ENCODE measurements at regions not wholly inside any gene's neighbourhood (a gene's known extent, or its start where the extent isn't known, plus 50 kb on each side); places are given as distances from the start of the nearest gene placed in this dataset.
"Not testable (repeated sequence)": the region's sequence is repeated elsewhere in the genome, so short reads cannot be mapped to it uniquely, and the experiment has no call there.

DNA sequence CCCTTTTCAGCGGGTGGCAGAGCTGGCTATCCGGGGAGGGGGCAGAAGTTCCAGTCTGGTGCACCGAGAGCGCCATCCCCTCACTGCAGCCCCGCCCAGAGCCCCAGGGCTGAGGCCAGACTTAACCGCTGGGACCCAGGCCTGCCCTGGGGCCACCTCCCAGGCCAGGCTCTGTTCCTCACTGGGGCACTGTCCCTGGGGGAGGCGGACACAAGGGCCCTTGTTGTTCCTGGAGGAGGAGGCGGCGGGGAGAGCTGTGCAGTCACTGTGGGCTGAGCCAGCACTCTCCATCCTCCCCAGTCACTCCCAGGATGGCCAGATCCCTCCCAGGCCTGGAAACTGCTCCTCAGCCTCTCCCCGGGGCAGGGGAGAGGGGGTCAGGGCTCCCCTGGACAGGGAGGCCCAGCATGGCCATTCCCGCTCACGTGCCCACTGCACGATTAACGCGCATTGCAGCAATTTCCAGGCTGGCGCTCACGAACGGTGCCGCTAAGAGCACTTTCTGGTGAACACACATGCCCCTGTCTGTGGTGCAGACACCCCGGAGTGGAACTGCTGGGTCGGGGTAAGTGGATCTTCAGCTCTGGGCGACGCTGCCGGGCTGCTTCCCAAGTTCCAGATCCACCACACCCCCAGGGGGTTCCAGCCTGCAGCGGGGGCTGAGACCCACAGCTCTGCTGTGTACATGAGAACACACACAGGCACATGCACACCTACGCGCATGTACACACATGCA, 89.8 kb upstream of the SFSWAP start:
- H3K27me3 Mint-ChIP-seq = peaks cover 20% of the 10 kb centered on the region
- POLR2A ChIA-PET = no interaction called here
- intact Hi-C loops (cut with DNase I, micrococcal nuclease) = no loop called here

DNA sequence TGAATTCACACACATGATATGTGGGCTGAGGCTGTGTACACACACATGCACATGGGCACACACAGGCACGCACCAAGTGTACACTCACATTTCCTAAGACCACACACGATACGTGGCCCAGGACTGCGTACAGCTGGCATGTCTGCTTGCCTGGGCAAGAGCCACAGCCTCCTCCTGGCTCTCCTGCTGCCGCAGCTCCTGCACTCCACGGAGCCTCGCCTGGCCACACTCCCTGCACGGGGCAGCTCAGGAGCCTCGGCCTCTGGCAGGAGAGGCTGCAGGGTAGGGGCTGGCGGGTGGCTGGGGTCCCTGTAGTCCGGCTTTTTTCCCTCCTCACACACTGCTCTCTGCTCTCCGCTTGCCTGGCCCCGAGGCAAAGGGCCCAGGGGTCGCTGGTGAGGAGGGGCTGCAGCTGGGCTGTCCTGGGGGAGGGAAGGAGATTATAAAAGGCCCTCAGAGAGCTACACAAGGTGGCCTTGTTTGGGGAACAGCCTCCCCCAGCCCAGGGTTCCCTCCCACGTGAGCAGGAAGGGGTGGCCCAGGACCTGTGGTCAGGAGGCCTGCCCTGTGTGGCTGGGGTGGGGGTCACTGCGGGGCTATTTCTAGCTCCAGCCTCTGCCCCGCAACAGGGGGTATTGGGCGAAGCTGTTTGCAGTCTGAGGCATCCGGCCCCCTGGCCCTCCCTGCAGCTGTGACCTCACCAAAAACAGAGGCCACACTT, 89.0 kb upstream of the SFSWAP start:
- Mint-ChIP-seq H3K9me3 (no peaks in the 10 kb centered on the region), H3K36me3 (ENCODE audit: low read depth) (peaks cover 8% of the 10 kb centered on the region), H3K27ac (no peak overlapping the region), H3K4me3 (no peak overlapping the region), H3K27me3 (peaks cover 20% of the 10 kb centered on the region), H3K4me1 (ENCODE audit: low read depth) (peaks cover 13% of the 10 kb centered on the region)
- ATAC-seq (ENCODE audit: poor library complexity) (no peak), DNase-seq (no peak)
- TF ChIP-seq, protein P1, sequence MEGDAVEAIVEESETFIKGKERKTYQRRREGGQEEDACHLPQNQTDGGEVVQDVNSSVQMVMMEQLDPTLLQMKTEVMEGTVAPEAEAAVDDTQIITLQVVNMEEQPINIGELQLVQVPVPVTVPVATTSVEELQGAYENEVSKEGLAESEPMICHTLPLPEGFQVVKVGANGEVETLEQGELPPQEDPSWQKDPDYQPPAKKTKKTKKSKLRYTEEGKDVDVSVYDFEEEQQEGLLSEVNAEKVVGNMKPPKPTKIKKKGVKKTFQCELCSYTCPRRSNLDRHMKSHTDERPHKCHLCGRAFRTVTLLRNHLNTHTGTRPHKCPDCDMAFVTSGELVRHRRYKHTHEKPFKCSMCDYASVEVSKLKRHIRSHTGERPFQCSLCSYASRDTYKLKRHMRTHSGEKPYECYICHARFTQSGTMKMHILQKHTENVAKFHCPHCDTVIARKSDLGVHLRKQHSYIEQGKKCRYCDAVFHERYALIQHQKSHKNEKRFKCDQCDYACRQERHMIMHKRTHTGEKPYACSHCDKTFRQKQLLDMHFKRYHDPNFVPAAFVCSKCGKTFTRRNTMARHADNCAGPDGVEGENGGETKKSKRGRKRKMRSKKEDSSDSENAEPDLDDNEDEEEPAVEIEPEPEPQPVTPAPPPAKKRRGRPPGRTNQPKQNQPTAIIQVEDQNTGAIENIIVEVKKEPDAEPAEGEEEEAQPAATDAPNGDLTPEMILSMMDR (IDR thresholded peaks at IDR 0.05) = no peak
- no peaks in the 10 kb centered on the region for H3K36me3 ChIP-seq (ENCODE audit: insufficient read depth, low read length)
- intact Hi-C loops (cut with DNase I, micrococcal nuclease) = no loop called here
- H3K27me3 ChIP-seq (ENCODE audit: control insufficient read depth in 1 of 2, insufficient read depth in 2 of 2, low read length in 2 of 2) = peaks cover 3 to 5% of the 10 kb centered on the region in 2 experiments
- CTCF ChIA-PET = no interaction called here
- peaks cover under 1 to 40% of the 10 kb centered on the region in 2 experiments for H3K9me3 ChIP-seq (ENCODE audit: control insufficient read depth in 1 of 2, insufficient read depth in 1 of 2, low read length in 2 of 2)
- peaks cover 9% of the 10 kb centered on the region for H3K4me1 ChIP-seq (ENCODE audit: insufficient read depth, low read length)
- POLR2A ChIA-PET = no interaction called here
- no peak overlapping the region for H3K27ac ChIP-seq (ENCODE audit: low read depth in 1 of 2, low read length in 2 of 2)
- H3K4me3 ChIP-seq (ENCODE audit: low read length) = no peak overlapping the region

More for the DNA sequence above, 89.8 kb upstream of the SFSWAP start:
- no peak overlapping the region for H3K4me3 Mint-ChIP-seq
- ATAC-seq (ENCODE audit: poor library complexity) (no peak), DNase-seq (no peak)
- no peak overlapping the region for H3K27ac ChIP-seq (ENCODE audit: low read depth in 1 of 2, low read length in 2 of 2)
- CTCF ChIA-PET = no interaction called here
- H3K4me3 ChIP-seq (ENCODE audit: low read length) = no peak overlapping the region
- peaks cover 0 to 34% of the 10 kb centered on the region in 2 experiments for H3K9me3 ChIP-seq (ENCODE audit: control insufficient read depth in 1 of 2, insufficient read depth in 1 of 2, low read length in 2 of 2)
- TF ChIP-seq, protein P1 (IDR thresholded peaks at IDR 0.05) = no peak
- peaks cover 3 to 7% of the 10 kb centered on the region in 2 experiments for H3K27me3 ChIP-seq (ENCODE audit: control insufficient read depth in 1 of 2, insufficient read depth in 2 of 2, low read length in 2 of 2)
- peaks cover 6% of the 10 kb centered on the region for H3K4me1 ChIP-seq (ENCODE audit: insufficient read depth, low read length)
- H3K4me1 Mint-ChIP-seq (ENCODE audit: low read depth) = peaks cover 10% of the 10 kb centered on the region
- H3K36me3 ChIP-seq (ENCODE audit: insufficient read depth, low read length) = no peaks in the 10 kb centered on the region
- H3K27ac Mint-ChIP-seq = no peak overlapping the region
- H3K36me3 Mint-ChIP-seq (ENCODE audit: low read depth) = peaks cover 5% of the 10 kb centered on the region
- H3K9me3 Mint-ChIP-seq = no peaks in the 10 kb centered on the region

DNA sequence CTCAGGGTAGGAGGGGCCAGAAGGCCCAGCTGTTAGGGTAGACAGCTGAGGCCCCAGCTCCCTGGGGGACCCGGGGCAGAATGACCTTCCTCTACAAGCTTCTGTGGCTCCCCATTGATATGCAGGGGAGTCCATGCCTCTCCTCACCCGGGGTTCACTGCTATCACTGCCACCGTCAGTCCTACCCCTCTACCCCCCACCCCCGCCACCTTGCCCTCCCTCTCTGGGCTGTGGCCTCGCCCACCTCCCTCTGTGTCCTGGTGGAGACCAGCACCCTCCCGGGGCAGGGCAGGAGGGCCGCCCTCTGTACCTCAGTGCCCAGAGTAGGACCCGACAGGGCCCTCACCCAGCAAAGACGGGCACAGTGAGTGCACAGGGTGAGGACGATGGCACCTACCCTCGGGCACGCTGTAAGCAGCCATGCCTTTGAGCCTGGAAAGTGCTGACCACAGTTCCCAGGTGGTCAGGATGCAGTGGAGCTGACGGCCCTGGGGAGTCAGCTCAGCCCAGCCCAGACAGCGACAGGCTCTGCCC, 88.4 kb upstream of the SFSWAP start:
- H3K36me3 ChIP-seq (ENCODE audit: insufficient read depth, low read length) = no peaks in the 10 kb centered on the region
- CTCF ChIA-PET = no interaction called here
- no peak overlapping the region for H3K4me3 Mint-ChIP-seq
- peaks cover 13% of the 10 kb centered on the region for H3K4me1 ChIP-seq (ENCODE audit: insufficient read depth, low read length)
- POLR2A ChIA-PET = no interaction called here
- intact Hi-C loops (cut with DNase I, micrococcal nuclease) = no loop called here
- ATAC-seq (ENCODE audit: poor library complexity) (no peak), DNase-seq (no peak)
- H3K36me3 Mint-ChIP-seq (ENCODE audit: low read depth) = peaks cover 8% of the 10 kb centered on the region
- H3K9me3 Mint-ChIP-seq = no peaks in the 10 kb centered on the region
- TF ChIP-seq, protein P1 (IDR thresholded peaks at IDR 0.05) = no peak
- no peak overlapping the region for H3K4me3 ChIP-seq (ENCODE audit: low read length)
- peaks cover 16% of the 10 kb centered on the region for H3K27me3 Mint-ChIP-seq
- H3K9me3 ChIP-seq (ENCODE audit: control insufficient read depth in 1 of 2, insufficient read depth in 1 of 2, low read length in 2 of 2) = peaks cover 5 to 46% of the 10 kb centered on the region in 2 experiments
- peaks cover 13% of the 10 kb centered on the region for H3K4me1 Mint-ChIP-seq (ENCODE audit: low read depth)
- H3K27ac Mint-ChIP-seq = no peak overlapping the region
- H3K27me3 ChIP-seq (ENCODE audit: control insufficient read depth in 1 of 2, insufficient read depth in 2 of 2, low read length in 2 of 2) = peaks cover 0 to 3% of the 10 kb centered on the region in 2 experiments
- no peak overlapping the region for H3K27ac ChIP-seq (ENCODE audit: low read depth in 1 of 2, low read length in 2 of 2)

DNA sequence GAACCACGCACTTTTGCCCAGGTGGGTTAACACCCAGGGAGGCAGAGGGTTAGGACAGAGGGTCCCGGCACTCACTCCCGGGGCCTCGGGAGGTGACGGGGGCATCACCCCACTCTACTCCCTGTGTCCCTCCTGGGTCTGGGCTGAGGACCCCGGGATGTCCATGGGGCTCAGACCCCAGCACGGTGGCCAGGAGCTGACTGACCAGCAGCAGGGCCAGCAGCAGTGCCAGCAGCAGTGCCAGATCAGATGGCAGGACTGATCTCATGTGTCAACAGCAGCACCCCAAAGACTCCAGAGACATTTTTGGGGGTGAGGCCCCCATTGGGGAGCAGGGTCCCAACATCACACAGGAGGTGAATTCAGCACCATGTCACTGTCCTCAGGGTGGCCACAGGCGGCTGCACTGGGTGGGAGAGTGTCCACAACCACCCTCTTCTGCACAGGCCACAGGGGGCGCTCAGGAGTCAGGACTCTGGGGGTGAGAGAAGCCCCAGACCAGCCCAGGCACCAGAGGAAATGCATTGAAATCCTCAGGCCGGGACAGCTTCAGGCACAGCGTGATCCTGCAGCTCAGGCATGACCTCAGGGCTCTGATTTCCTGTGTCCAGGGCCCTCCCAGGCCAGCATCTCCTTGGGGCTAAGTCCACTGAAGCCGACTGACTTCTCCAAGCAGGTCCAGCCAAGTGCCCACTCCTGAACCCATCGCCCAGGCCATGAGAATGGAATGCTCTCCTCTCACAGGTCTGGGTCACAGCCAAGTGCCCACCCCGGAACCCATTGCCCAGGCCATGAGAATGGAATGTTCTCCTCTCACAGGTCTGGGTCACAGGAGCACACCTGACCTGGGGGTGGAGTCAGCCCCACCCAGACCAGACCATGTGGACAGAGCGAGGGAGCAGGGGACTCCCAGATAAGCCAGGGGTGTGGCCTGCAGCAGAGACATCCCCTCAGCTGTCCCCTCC, 87.2 kb upstream of the SFSWAP start:
- H3K4me3 Mint-ChIP-seq; CTCF ChIA-PET; H3K27me3 ChIP-seq (ENCODE audit: control insufficient read depth in 1 of 2, insufficient read depth in 2 of 2, low read length in 2 of 2); POLR2A ChIA-PET; H3K27ac ChIP-seq (ENCODE audit: low read depth in 1 of 2, low read length in 2 of 2); H3K9me3 Mint-ChIP-seq; ATAC-seq (ENCODE audit: poor library complexity); H3K36me3 ChIP-seq (ENCODE audit: insufficient read depth, low read length); H3K4me3 ChIP-seq (ENCODE audit: low read length); intact Hi-C loops (cut with DNase I, micrococcal nuclease); DNase-seq; H3K27ac Mint-ChIP-seq: not testable (repeated sequence)
- H3K27me3 Mint-ChIP-seq = peaks cover 13% of the 10 kb centered on the region
- H3K4me1 Mint-ChIP-seq (ENCODE audit: low read depth) = peaks cover 20% of the 10 kb centered on the region
- peaks cover 20% of the 10 kb centered on the region for H3K4me1 ChIP-seq (ENCODE audit: insufficient read depth, low read length)
- peaks cover 9 to 48% of the 10 kb centered on the region in 2 experiments for H3K9me3 ChIP-seq (ENCODE audit: control insufficient read depth in 1 of 2, insufficient read depth in 1 of 2, low read length in 2 of 2)
- peaks cover 13% of the 10 kb centered on the region for H3K36me3 Mint-ChIP-seq (ENCODE audit: low read depth)
